Brain microvascular endothelial cell (primary cell): ENCODE measurements at regions not wholly inside any gene's neighbourhood (a gene's known extent, or its start where the extent isn't known, plus 50 kb on each side); places are given as distances from the start of the nearest gene placed in this dataset.

Experiments used
- DNase-seq: peaks from one replicate; pipeline ENCODE4 v3.0.0-alpha.2; 2020
- H3K27ac ChIP-seq: fragments of 250-450 bp; sonication (Bioruptor Pico); 2 replicates; pipeline ENCODE4 v1.5.1; 2020; ENCODE audit warnings: mild to moderate bottlenecking, moderate library complexity
- H3K27me3 ChIP-seq: fragments of 250-450 bp; sonication (Bioruptor Pico); replicated peaks from 2 replicates; pipeline ENCODE4 v1.5.1; 2020; ENCODE audit warnings: mild to moderate bottlenecking
- H3K36me3 ChIP-seq: fragments of 250-450 bp; sonication (Bioruptor Pico); replicated peaks from 2 replicates; pipeline ENCODE4 v1.5.1; 2020; ENCODE audit warnings: mild to moderate bottlenecking
- H3K4me3 ChIP-seq: 2 replicates; pipeline ENCODE4 v1.5.1; 2011; ENCODE audit warnings: low read depth, mild to moderate bottlenecking, control low read depth, low read length, moderate library complexity
- in situ Hi-C: cut with HindIII; loops from 2 replicates; pipeline ENCODE4 v1.10.0; 2017; ENCODE audit warnings: low sequenced_read_pairs, low pct_ligation_motif_present
- TF ChIP-seq, protein P1 (sequence below): IDR thresholded peaks from 2 replicates; pipeline ENCODE4 v1.5.1; 2011; ENCODE audit warnings: low read depth, mild to moderate bottlenecking, moderate library complexity, low read length, control low read depth, inconsistent platforms; ENCODE audit errors: missing control alignments

DNA sequence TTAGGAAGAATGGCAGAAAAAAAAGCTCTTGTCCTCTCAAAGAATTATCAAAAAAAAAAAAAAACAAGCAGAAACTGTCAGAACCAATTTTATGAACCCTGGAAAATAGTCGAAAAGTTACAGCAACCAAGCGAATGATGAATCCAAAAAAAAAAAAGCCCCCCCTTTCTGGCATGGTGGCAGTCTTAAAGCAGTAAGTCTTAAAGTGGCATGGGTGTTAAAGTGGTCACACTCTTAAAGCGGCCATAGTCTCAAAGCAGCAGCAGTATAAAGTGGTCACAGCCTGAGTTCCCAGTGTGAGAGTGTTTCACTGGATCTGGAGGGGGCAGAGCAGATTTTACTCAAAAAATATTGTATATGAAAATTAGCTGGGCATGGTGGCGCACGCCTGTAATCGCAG, 96.8 kb upstream of the RAB18 start:
- no peak overlapping the region for H3K4me3 ChIP-seq
- no peak for DNase-seq
- TF ChIP-seq, protein P1, sequence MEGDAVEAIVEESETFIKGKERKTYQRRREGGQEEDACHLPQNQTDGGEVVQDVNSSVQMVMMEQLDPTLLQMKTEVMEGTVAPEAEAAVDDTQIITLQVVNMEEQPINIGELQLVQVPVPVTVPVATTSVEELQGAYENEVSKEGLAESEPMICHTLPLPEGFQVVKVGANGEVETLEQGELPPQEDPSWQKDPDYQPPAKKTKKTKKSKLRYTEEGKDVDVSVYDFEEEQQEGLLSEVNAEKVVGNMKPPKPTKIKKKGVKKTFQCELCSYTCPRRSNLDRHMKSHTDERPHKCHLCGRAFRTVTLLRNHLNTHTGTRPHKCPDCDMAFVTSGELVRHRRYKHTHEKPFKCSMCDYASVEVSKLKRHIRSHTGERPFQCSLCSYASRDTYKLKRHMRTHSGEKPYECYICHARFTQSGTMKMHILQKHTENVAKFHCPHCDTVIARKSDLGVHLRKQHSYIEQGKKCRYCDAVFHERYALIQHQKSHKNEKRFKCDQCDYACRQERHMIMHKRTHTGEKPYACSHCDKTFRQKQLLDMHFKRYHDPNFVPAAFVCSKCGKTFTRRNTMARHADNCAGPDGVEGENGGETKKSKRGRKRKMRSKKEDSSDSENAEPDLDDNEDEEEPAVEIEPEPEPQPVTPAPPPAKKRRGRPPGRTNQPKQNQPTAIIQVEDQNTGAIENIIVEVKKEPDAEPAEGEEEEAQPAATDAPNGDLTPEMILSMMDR, result no peak
- no peaks in the 10 kb centered on the region for H3K36me3 ChIP-seq
- in situ Hi-C loops, result no loop called here
- H3K27me3 ChIP-seq, result no peaks in the 10 kb centered on the region
- no peak overlapping the region for H3K27ac ChIP-seq

DNA sequence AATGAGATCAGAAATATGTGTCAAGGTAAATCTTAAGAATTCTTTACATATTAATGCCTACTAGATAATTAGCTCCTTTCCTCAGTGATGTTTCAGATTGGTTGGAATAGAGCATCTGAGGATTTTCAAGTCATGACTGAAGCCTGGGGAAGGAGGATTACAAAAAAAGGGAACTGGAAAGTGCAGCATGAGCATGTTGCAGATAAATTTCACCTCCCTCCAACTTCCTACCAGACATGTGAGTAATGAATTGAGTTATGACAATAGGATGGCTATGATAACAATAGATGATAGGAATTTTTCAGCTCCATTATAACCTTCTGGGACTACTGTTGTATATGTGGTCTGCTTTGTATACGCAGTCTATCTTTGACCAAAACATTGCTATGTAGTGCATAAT, 104.2 kb upstream of the RAB18 start:
- DNase-seq, result no peak
- no peaks in the 10 kb centered on the region for H3K36me3 ChIP-seq
- TF ChIP-seq, protein P1, result no peak
- no peak overlapping the region for H3K4me3 ChIP-seq
- H3K27me3 ChIP-seq, result no peaks in the 10 kb centered on the region
- no peak overlapping the region for H3K27ac ChIP-seq
- in situ Hi-C loops, result no loop called here

DNA sequence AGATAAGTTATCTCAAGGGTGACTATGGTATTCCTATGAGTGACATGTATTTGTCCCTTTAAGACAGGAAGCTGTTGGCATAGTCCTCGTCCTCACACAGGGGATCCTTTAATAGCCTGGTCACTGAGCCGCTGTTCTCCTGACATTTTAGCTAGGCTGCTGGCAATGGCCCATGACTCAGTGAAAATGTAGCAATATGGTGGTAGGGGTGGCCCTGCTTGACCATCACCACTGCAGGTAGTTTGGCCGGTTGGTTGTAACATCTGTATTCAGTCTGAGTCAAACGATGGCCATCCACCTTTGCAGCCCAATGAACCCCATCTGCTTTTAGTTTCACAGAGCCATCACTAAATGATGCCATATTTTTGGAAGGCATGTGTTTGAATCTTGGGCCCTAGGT, 110.1 kb upstream of the RAB18 start:
- DNase-seq, result no peak
- Histone ChIP-seq H3K36me3 (no peaks in the 10 kb centered on the region), H3K27me3 (no peaks in the 10 kb centered on the region), H3K27ac (no peak overlapping the region), H3K4me3 (no peak overlapping the region)
- TF ChIP-seq, protein P1, result no peak
- in situ Hi-C loops, result no loop called here

DNA sequence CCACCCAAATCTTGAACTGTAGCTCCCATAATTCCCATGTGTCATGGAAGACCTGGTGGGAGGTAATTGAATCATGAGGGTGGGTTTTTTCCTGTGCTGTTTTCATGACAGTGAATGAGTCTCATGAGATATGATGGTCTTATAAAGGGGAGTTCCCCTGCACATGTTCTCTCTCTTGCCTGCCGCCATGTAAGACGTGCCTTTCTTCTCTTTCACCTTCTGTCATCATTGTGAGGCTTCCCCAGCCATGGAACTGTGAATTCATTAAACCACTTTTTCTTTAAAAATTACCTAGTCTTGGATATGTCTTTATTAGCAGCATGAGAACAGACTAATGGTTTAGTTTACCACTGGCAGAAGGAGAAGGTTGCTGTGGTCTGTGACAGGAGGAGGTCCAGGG, 111.5 kb upstream of the RAB18 start:
- no peaks in the 10 kb centered on the region for H3K27me3 ChIP-seq
- TF ChIP-seq, protein P1, result no peak
- H3K27ac ChIP-seq, result no peak overlapping the region
- in situ Hi-C loops, result no loop called here
- DNase-seq, result no peak
- H3K4me3 ChIP-seq, result no peak overlapping the region
- H3K36me3 ChIP-seq, result no peaks in the 10 kb centered on the region

DNA sequence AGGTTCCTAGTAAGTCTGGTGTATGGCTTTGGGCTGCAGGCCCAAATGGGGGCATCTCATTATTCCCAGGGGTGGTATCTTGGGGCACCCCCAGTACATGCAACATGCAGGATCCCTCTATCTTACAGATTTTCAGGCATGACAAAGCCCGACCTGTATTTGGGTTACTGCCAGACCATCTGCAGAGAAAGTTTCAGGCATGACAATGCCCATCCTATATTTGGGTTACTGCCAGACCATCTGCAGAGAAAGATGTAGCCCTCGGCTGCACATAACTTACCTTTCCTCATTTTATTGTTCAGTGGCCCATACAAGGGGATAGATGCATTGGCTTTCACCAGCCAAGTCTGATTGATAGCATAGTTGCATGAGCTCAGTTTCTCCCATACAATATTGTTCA, 112.2 kb upstream of the RAB18 start:
- no peaks in the 10 kb centered on the region for H3K36me3 ChIP-seq
- H3K27me3 ChIP-seq, result no peaks in the 10 kb centered on the region
- in situ Hi-C loops, result no loop called here
- TF ChIP-seq, protein P1, result no peak
- H3K27ac ChIP-seq, result no peak overlapping the region
- no peak for DNase-seq
- H3K4me3 ChIP-seq, result no peak overlapping the region

DNA sequence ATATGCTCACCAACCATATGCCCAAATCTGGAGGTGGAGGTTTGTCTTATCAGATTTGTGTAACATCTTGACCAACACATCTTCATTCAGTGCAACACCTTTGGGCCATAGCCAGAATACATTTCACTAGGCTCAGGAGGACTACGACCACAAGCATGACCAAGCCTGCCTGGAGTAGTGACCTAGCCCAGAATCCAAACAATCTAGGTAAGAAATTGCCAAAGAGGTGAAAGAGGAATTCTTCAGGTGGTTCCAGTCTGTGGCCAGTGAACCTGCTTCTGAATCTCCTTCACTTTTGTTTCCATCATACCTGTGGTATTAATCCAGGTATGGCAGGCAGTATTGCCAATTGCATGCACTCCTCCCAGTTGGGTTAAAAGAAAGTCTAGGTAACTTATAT, 112.8 kb upstream of the RAB18 start:
- H3K4me3 ChIP-seq, result no peak overlapping the region
- TF ChIP-seq, protein P1, result no peak
- no peaks in the 10 kb centered on the region for H3K36me3 ChIP-seq
- in situ Hi-C loops, result no loop called here
- no peaks in the 10 kb centered on the region for H3K27me3 ChIP-seq
- no peak overlapping the region for H3K27ac ChIP-seq
- no peak for DNase-seq
